ENCODE measurements at regions not wholly inside any gene's neighbourhood (a gene's known extent, or its start where the extent isn't known, plus 50 kb on each side); places are given as distances from the start of the nearest gene placed in this dataset.

GRCh38 chr20:18921291-18921690 lies 107.7 kb downstream of the SCP2D1 start:
- TF ChIP-seq CTCF (IDR thresholded peaks at IDR 0.05; ENCODE audit: insufficient read depth, low read length) (no peak), POLR2AphosphoS5 (IDR thresholded peaks at IDR 0.05; ENCODE audit: low read depth) (no peak)
- TF ChIP-seq, protein P1, sequence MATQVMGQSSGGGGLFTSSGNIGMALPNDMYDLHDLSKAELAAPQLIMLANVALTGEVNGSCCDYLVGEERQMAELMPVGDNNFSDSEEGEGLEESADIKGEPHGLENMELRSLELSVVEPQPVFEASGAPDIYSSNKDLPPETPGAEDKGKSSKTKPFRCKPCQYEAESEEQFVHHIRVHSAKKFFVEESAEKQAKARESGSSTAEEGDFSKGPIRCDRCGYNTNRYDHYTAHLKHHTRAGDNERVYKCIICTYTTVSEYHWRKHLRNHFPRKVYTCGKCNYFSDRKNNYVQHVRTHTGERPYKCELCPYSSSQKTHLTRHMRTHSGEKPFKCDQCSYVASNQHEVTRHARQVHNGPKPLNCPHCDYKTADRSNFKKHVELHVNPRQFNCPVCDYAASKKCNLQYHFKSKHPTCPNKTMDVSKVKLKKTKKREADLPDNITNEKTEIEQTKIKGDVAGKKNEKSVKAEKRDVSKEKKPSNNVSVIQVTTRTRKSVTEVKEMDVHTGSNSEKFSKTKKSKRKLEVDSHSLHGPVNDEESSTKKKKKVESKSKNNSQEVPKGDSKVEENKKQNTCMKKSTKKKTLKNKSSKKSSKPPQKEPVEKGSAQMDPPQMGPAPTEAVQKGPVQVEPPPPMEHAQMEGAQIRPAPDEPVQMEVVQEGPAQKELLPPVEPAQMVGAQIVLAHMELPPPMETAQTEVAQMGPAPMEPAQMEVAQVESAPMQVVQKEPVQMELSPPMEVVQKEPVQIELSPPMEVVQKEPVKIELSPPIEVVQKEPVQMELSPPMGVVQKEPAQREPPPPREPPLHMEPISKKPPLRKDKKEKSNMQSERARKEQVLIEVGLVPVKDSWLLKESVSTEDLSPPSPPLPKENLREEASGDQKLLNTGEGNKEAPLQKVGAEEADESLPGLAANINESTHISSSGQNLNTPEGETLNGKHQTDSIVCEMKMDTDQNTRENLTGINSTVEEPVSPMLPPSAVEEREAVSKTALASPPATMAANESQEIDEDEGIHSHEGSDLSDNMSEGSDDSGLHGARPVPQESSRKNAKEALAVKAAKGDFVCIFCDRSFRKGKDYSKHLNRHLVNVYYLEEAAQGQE (IDR thresholded peaks at IDR 0.05; ENCODE audit: insufficient replicate concordance, low read depth) = no peak

All from HL-60 (cell line).